CMK (cell line): ENCODE measurements at regions not wholly inside any gene's neighbourhood (a gene's known extent, or its start where the extent isn't known, plus 50 kb on each side); places are given as distances from the start of the nearest gene placed in this dataset.

Source experiments
- DNase-seq: peaks from one replicate; pipeline ENCODE4 v3.0.0-alpha.2; 2010; ENCODE audit warnings: low read depth

- no peak for DNase-seq
Measured at GRCh38 chr2:163834841-163835240, 99.0 kb upstream of the FIGN start.

GRCh38 chr2:163834221-163834620 lies 98.4 kb upstream of the FIGN start:
- no peak for DNase-seq

- no peak for DNase-seq
Measured at GRCh38 chr2:163828771-163829170, 93.0 kb upstream of the FIGN start.

GRCh38 chr2:163822033-163822432 lies 86.2 kb upstream of the FIGN start:
- DNase-seq: no peak

GRCh38 chr2:163812926-163813520 lies 77.2 kb upstream of the FIGN start:
- no peak for DNase-seq

GRCh38 chr2:163808406-163808805 lies 72.6 kb upstream of the FIGN start:
- no peak for DNase-seq

GRCh38 chr2:163802284-163802683 lies 66.5 kb upstream of the FIGN start:
- DNase-seq: no peak

GRCh38 chr2:163801486-163801885 lies 65.7 kb upstream of the FIGN start:
- no peak for DNase-seq

GRCh38 chr2:163800951-163801381 lies 65.2 kb upstream of the FIGN start:
- no peak for DNase-seq

GRCh38 chr2:163799807-163800206 lies 64.0 kb upstream of the FIGN start:
- DNase-seq: no peak

- DNase-seq: no peak
Measured at GRCh38 chr2:163794635-163795034, 58.8 kb upstream of the FIGN start.
